GM10266 (cell line): ENCODE measurements at regions not wholly inside any gene's neighbourhood (a gene's known extent, or its start where the extent isn't known, plus 50 kb on each side); places are given as distances from the start of the nearest gene placed in this dataset.

ENCODE experiments used
- DNase-seq: peaks from one replicate; pipeline ENCODE4 v3.0.0; 2012; ENCODE audit errors: extremely low spot score
- CTCF ChIP-seq: IDR thresholded peaks from 2 replicates; pipeline ENCODE4 v1.5.1; 2012; ENCODE audit warnings: mild to moderate bottlenecking, low read depth; ENCODE audit not compliant: control insufficient read depth, insufficient read depth; ENCODE audit errors: missing control alignments

- TF ChIP-seq CTCF: no peak
- no peak for DNase-seq
These were observed 514.2 kb downstream of the BNC2 start for GRCh38 chr9:16356196-16356765.

DNA sequence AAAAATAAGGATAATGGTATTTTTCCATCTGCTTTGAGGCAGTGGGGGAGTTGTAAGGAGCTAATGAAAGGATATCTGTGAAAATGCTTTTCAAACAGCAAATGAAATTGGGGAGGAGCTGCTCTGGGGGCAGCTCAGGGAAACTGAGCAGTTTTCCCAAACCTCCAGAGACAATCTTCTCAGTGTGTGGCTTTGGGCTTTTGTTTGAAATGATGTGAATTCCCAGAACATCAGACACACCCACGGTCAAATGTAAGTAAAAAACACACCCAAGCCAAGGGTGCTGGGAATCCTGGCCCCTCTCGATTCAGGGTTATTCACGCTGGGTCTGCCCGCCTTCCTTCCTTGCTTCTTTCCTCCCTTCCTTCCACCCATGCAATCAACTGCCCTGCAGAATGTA lies 512.6 kb downstream of the BNC2 start:
- no peak for TF ChIP-seq CTCF
- no peak for DNase-seq

DNA sequence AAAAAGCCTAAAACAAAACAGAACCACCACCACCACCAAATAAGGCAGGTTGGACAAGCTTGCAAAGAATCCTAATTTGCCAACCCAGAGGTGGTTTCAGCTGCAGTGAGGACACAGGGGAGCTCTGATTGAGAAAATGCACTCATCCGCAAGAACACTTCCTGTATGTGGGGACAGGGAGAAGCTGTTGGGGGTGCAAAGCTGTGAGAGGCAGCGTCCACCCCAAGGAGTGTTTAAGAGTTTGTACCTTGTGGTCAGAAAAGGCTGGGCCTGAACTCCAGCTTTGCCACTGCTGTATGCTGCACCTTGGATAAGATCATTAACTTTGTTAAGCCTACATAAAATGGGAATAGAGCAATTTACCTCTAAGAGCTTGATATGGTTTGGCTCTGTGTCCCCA lies 511.7 kb downstream of the BNC2 start:
- TF ChIP-seq CTCF: no peak

More for the DNA sequence above, 511.7 kb downstream of the BNC2 start:
- no peak for DNase-seq
